PC-3 (cell line): ENCODE measurements at regions not wholly inside any gene's neighbourhood (a gene's known extent, or its start where the extent isn't known, plus 50 kb on each side); places are given as distances from the start of the nearest gene placed in this dataset.

Source experiments
- CTCF ChIP-seq: fragments of 300-600 bp; sonication (generic); conservative IDR thresholded peaks from 2 replicates; pipeline ENCODE4 v1.5.1; 2017; ENCODE audit warnings: antibody characterized with exemption, low read depth, mild to moderate bottlenecking, low read length
- EZH2 ChIP-seq: fragments of 300-600 bp; sonication (generic); IDR thresholded peaks from one replicate; pipeline ENCODE4 v1.6.1; 2017; ENCODE audit warnings: antibody characterized with exemption, mild to moderate bottlenecking, low read length; ENCODE audit not compliant: unreplicated experiment
- EZH2phosphoT487 ChIP-seq: fragments of 300-600 bp; sonication (generic); IDR thresholded peaks from 2 replicates; pipeline ENCODE4 v1.6.1; 2018; ENCODE audit warnings: mild to moderate bottlenecking, antibody characterized with exemption, low read length, borderline replicate concordance

DNA sequence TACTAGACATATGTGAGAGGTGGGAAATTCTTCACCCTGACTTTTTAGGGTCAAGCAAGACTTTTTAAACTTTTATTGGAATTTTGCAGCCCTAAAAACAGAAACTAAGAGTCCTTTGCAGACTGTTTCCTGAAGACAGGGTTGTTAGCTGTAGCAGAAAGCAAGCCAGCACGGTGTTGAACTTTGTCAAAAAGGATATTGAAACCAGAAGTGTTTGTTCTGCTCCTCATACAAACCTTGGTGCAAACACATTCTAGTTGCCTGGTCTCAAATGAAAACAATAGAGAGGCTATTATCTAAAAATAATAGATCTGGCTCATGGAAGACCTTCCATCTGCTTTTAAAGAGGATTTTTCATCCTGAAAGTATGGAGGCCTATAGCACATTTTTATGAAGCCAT, 65.8 kb upstream of the IGFBP5 start:
- TF ChIP-seq CTCF (no peak), EZH2phosphoT487 (no peak), EZH2 (no peak)
